ENCODE measurements at regions not wholly inside any gene's neighbourhood (a gene's known extent, or its start where the extent isn't known, plus 50 kb on each side); places are given as distances from the start of the nearest gene placed in this dataset.

DNA sequence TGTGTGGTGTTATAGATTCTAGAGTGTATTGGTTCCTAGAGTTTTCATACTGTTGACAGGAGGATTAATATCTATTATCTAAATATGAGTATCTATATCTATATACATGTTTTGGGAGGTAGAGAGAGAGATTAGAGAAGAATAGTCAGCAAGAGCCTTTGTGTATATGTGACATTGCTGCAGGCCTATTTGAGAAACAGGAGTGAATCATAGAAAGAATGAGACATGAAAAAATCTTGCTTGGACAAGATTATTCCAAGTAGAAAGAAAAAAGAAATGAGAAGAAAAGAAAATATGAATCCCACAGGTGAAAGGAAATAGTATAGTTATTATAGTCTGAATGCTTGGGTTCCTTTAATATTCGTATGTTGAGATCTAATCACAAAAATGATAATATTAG lies 720.4 kb downstream of the RERGL start:
- no peaks in the 10 kb centered on the region for H3K9me3 ChIP-seq (ENCODE audit: control insufficient read depth, insufficient read depth, low read length)
- no peak overlapping the region for H3K4me2 ChIP-seq (ENCODE audit: low read length)
- no peaks in the 10 kb centered on the region for H3K9me2 ChIP-seq (replicated peaks; ENCODE audit: control insufficient read depth, low read length)
- no peaks in the 10 kb centered on the region for H3K27me3 ChIP-seq (ENCODE audit: control insufficient read depth, low read length)
- no peaks in the 10 kb centered on the region for H3F3A ChIP-seq (ENCODE audit: control insufficient read depth, insufficient read depth)
- no peaks in the 10 kb centered on the region for H3K4me1 ChIP-seq (ENCODE audit: control insufficient read depth, low read length)
- no peaks in the 10 kb centered on the region for H3K79me2 ChIP-seq (ENCODE audit: control insufficient read depth, low read length)
- no peak overlapping the region for H3K27ac ChIP-seq (ENCODE audit: low read depth, low read length)
- no peak for TF ChIP-seq EZH2phosphoT487 (IDR thresholded peaks at IDR 0.05; ENCODE audit: borderline replicate concordance, low read length)
- TF ChIP-seq, protein P1, sequence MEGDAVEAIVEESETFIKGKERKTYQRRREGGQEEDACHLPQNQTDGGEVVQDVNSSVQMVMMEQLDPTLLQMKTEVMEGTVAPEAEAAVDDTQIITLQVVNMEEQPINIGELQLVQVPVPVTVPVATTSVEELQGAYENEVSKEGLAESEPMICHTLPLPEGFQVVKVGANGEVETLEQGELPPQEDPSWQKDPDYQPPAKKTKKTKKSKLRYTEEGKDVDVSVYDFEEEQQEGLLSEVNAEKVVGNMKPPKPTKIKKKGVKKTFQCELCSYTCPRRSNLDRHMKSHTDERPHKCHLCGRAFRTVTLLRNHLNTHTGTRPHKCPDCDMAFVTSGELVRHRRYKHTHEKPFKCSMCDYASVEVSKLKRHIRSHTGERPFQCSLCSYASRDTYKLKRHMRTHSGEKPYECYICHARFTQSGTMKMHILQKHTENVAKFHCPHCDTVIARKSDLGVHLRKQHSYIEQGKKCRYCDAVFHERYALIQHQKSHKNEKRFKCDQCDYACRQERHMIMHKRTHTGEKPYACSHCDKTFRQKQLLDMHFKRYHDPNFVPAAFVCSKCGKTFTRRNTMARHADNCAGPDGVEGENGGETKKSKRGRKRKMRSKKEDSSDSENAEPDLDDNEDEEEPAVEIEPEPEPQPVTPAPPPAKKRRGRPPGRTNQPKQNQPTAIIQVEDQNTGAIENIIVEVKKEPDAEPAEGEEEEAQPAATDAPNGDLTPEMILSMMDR (IDR thresholded peaks at IDR 0.05; ENCODE audit: low read depth, low read length, poor library complexity, severe bottlenecking) = no peak
- no peaks in the 10 kb centered on the region for H4K20me1 ChIP-seq (ENCODE audit: control insufficient read depth, insufficient read depth, low read depth, low read length)
- no peaks in the 10 kb centered on the region for H3K36me3 ChIP-seq (ENCODE audit: control insufficient read depth, low read length)
- no peak overlapping the region for H3K4me3 ChIP-seq (ENCODE audit: low read length)

DNA sequence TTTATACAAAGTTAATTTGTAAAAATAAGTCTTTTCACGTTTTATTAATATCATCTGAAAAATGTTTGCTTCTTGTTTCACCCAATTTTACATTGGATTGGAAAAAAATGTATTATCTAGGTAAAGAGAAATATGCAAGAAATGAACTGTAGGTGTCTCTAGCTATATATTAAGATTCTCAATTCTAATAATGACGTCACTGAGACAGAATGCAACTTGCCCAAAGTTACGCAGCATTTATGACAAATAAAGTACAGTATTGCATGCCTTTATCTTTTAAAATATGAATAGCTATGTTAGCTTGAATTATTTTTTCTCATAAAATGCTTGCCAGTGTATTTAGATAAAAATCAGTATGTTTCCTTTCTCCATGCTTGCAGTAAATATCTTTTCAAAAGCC lies 728.8 kb downstream of the RERGL start:
- H3K4me1 ChIP-seq (ENCODE audit: control insufficient read depth, low read length) = no peaks in the 10 kb centered on the region
- no peak for TF ChIP-seq EZH2phosphoT487 (IDR thresholded peaks at IDR 0.05; ENCODE audit: borderline replicate concordance, low read length)
- TF ChIP-seq, protein P1 (IDR thresholded peaks at IDR 0.05; ENCODE audit: low read depth, low read length, poor library complexity, severe bottlenecking) = no peak
- no peaks in the 10 kb centered on the region for H4K20me1 ChIP-seq (ENCODE audit: control insufficient read depth, insufficient read depth, low read depth, low read length)
- H3K4me2 ChIP-seq (ENCODE audit: low read length) = no peak overlapping the region
- no peak overlapping the region for H3K4me3 ChIP-seq (ENCODE audit: low read length)
- H3K27me3 ChIP-seq (ENCODE audit: control insufficient read depth, low read length) = no peaks in the 10 kb centered on the region
- H3K36me3 ChIP-seq (ENCODE audit: control insufficient read depth, low read length) = no peaks in the 10 kb centered on the region
- H3K9me3 ChIP-seq (ENCODE audit: control insufficient read depth, insufficient read depth, low read length) = no peaks in the 10 kb centered on the region
- no peaks in the 10 kb centered on the region for H3K79me2 ChIP-seq (ENCODE audit: control insufficient read depth, low read length)
- no peaks in the 10 kb centered on the region for H3F3A ChIP-seq (ENCODE audit: control insufficient read depth, insufficient read depth)
- no peaks in the 10 kb centered on the region for H3K9me2 ChIP-seq (replicated peaks; ENCODE audit: control insufficient read depth, low read length)
- H3K27ac ChIP-seq (ENCODE audit: low read depth, low read length) = no peak overlapping the region

DNA sequence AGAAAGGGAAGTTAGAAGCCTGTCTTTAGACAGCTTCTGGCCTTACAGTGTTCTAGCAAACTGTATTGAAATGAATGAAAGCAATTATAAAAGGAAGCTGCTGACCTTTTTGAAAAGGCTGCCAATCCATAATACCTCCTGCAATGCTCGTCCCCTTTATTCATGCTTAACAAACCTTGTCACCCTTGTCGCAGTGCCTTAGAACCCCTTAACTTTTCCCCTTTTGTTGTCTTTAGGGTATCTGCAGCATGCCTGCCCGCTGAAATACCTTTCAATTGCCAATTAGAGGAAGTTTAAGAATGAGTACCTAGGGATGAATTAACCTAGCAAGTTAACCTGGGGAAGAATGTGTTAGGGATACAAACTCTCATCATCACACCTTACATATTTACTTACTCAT lies 731.2 kb downstream of the RERGL start:
- no peaks in the 10 kb centered on the region for H3K9me2 ChIP-seq (replicated peaks; ENCODE audit: control insufficient read depth, low read length)
- H3F3A ChIP-seq (ENCODE audit: control insufficient read depth, insufficient read depth) = no peaks in the 10 kb centered on the region
- H3K27me3 ChIP-seq (ENCODE audit: control insufficient read depth, low read length) = no peaks in the 10 kb centered on the region
- H3K36me3 ChIP-seq (ENCODE audit: control insufficient read depth, low read length) = no peaks in the 10 kb centered on the region
- no peak for TF ChIP-seq EZH2phosphoT487 (IDR thresholded peaks at IDR 0.05; ENCODE audit: borderline replicate concordance, low read length)
- TF ChIP-seq, protein P1 (IDR thresholded peaks at IDR 0.05; ENCODE audit: low read depth, low read length, poor library complexity, severe bottlenecking) = no peak
- no peaks in the 10 kb centered on the region for H3K4me1 ChIP-seq (ENCODE audit: control insufficient read depth, low read length)
- no peak overlapping the region for H3K27ac ChIP-seq (ENCODE audit: low read depth, low read length)
- no peak overlapping the region for H3K4me2 ChIP-seq (ENCODE audit: low read length)
- H3K9me3 ChIP-seq (ENCODE audit: control insufficient read depth, insufficient read depth, low read length) = no peaks in the 10 kb centered on the region
- no peaks in the 10 kb centered on the region for H4K20me1 ChIP-seq (ENCODE audit: control insufficient read depth, insufficient read depth, low read depth, low read length)
- no peak overlapping the region for H3K4me3 ChIP-seq (ENCODE audit: low read length)
- H3K79me2 ChIP-seq (ENCODE audit: control insufficient read depth, low read length) = no peaks in the 10 kb centered on the region

DNA sequence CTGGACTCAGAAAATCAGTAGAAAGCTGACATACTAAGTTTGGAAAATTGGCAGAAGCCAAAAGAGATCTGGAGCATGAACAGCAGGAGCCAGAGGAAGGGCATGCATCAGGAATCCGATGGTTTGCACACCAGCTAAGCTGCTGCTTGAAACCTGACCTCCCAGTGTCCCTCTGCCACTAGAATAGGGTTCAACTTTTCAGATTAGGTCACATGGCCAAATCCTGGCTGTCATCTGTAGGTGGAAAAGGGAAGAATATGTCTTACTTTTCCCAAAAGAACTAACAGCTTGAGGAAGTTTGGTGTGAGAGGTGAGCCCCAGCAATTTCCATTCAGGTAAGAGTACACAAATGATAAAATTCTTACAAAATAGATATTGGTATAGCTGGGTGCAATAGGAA lies 732.6 kb downstream of the RERGL start:
- Histone ChIP-seq H3K36me3 (ENCODE audit: control insufficient read depth, low read length) (no peaks in the 10 kb centered on the region), H3K27me3 (ENCODE audit: control insufficient read depth, low read length) (no peaks in the 10 kb centered on the region), H3F3A (ENCODE audit: control insufficient read depth, insufficient read depth) (no peaks in the 10 kb centered on the region), H3K79me2 (ENCODE audit: control insufficient read depth, low read length) (no peaks in the 10 kb centered on the region), H3K4me2 (ENCODE audit: low read length) (no peak overlapping the region), H3K9me3 (ENCODE audit: control insufficient read depth, insufficient read depth, low read length) (no peaks in the 10 kb centered on the region), H3K4me3 (ENCODE audit: low read length) (no peak overlapping the region), H3K4me1 (ENCODE audit: control insufficient read depth, low read length) (no peaks in the 10 kb centered on the region), H3K27ac (ENCODE audit: low read depth, low read length) (no peak overlapping the region), H3K9me2 (replicated peaks; ENCODE audit: control insufficient read depth, low read length) (no peaks in the 10 kb centered on the region), H4K20me1 (ENCODE audit: control insufficient read depth, insufficient read depth, low read depth, low read length) (no peaks in the 10 kb centered on the region)
- no peak for TF ChIP-seq EZH2phosphoT487 (IDR thresholded peaks at IDR 0.05; ENCODE audit: borderline replicate concordance, low read length)
- TF ChIP-seq, protein P1 (IDR thresholded peaks at IDR 0.05; ENCODE audit: low read depth, low read length, poor library complexity, severe bottlenecking) = no peak
